ENCODE measurements at regions not wholly inside any gene's neighbourhood (a gene's known extent, or its start where the extent isn't known, plus 50 kb on each side); places are given as distances from the start of the nearest gene placed in this dataset.

- no peak for TF ChIP-seq CTCF (IDR thresholded peaks at IDR 0.05; ENCODE audit: control extremely low read depth, extremely low read depth)
Observed at GRCh38 chr16:6034511-6034910, 936.9 kb upstream of the EEF2KMT start.

GRCh38 chr16:6032438-6032837 is 934.8 kb upstream of the EEF2KMT start:
- Histone ChIP-seq H3K27ac (ENCODE audit: low read depth in 1 of 2, low read length in 1 of 2) (no peak overlapping the region), H3K36me3 (ENCODE audit: control insufficient read depth in 4 of 4, insufficient read depth in 4 of 4, low read length in 4 of 4) (no peaks in the 10 kb centered on the region), H3K4me3 (no peak overlapping the region), H3K9ac (ENCODE audit: insufficient read depth in 1 of 2, low read length in 2 of 2) (no peak overlapping the region), H3K9me3 (ENCODE audit: control insufficient read depth in 4 of 4, insufficient read depth in 3 of 4, low read length in 3 of 4) (peaks cover 0 to 6% (median 0%) of the 10 kb centered on the region in 4 donors), H3K27me3 (ENCODE audit: control insufficient read depth in 3 of 3, insufficient read depth in 3 of 3, low read length in 2 of 3) (peaks cover 0 to under 1% (median 0%) of the 10 kb centered on the region in 3 donors), H3K4me1 (ENCODE audit: control insufficient read depth in 5 of 5, insufficient read depth in 5 of 5, low read length in 5 of 5) (no peaks in the 10 kb centered on the region)
- ATAC-seq (ENCODE audit: insufficient read depth, low FRiP score) (no peak), DNase-seq (no peak)
- 58 to 75% methylated on average over 3 of the region's 3 CpGs for WGBS, 2 donors
- no peak for TF ChIP-seq CTCF (IDR thresholded peaks at IDR 0.05; ENCODE audit: control extremely low read depth, extremely low read depth)

More at GRCh38 chr16:6034511-6034910, 936.9 kb upstream of the EEF2KMT start:
- Histone ChIP-seq H3K9me3 (ENCODE audit: control insufficient read depth in 4 of 4, insufficient read depth in 3 of 4, low read length in 3 of 4) (peaks cover 0 to 6% (median 0%) of the 10 kb centered on the region in 4 donors), H3K4me1 (ENCODE audit: control insufficient read depth in 5 of 5, insufficient read depth in 5 of 5, low read length in 5 of 5) (no peaks in the 10 kb centered on the region), H3K27ac (ENCODE audit: low read depth in 1 of 2, low read length in 1 of 2) (no peak overlapping the region), H3K36me3 (ENCODE audit: control insufficient read depth in 4 of 4, insufficient read depth in 4 of 4, low read length in 4 of 4) (no peaks in the 10 kb centered on the region), H3K27me3 (ENCODE audit: control insufficient read depth in 3 of 3, insufficient read depth in 3 of 3, low read length in 2 of 3) (no peaks in the 10 kb centered on the region), H3K9ac (ENCODE audit: insufficient read depth in 1 of 2, low read length in 2 of 2) (no peak overlapping the region), H3K4me3 (no peak overlapping the region)
- ATAC-seq (ENCODE audit: insufficient read depth, low FRiP score) (no peak), DNase-seq (no peak)
- 88 to 91% methylated on average over 4 of the region's 4 CpGs for whole genome bisulfite sequencing, 2 donors

- DNase-seq (no peak), ATAC-seq (ENCODE audit: insufficient read depth, low FRiP score) (no peak)
- Histone ChIP-seq H3K4me3 (no peak overlapping the region), H3K9me3 (ENCODE audit: control insufficient read depth in 4 of 4, insufficient read depth in 3 of 4, low read length in 3 of 4) (peaks cover 0 to 6% (median 0%) of the 10 kb centered on the region in 4 donors), H3K9ac (ENCODE audit: insufficient read depth in 1 of 2, low read length in 2 of 2) (no peak overlapping the region), H3K27me3 (ENCODE audit: control insufficient read depth in 3 of 3, insufficient read depth in 3 of 3, low read length in 2 of 3) (peaks cover 0 to 5% (median 0%) of the 10 kb centered on the region in 3 donors), H3K27ac (ENCODE audit: low read depth in 1 of 2, low read length in 1 of 2) (no peak overlapping the region), H3K4me1 (ENCODE audit: control insufficient read depth in 5 of 5, insufficient read depth in 5 of 5, low read length in 5 of 5) (no peaks in the 10 kb centered on the region), H3K36me3 (ENCODE audit: control insufficient read depth in 4 of 4, insufficient read depth in 4 of 4, low read length in 4 of 4) (no peaks in the 10 kb centered on the region)
- 50 to 54% methylated on average over 7 of the region's 7 CpGs for WGBS, 2 donors
- TF ChIP-seq CTCF (IDR thresholded peaks at IDR 0.05; ENCODE audit: control extremely low read depth, extremely low read depth), result no peak
Observed at GRCh38 chr16:6031567-6031966, 934.0 kb upstream of the EEF2KMT start.

- Histone ChIP-seq H3K9ac (ENCODE audit: insufficient read depth in 1 of 2, low read length in 2 of 2) (no peak overlapping the region), H3K27ac (ENCODE audit: low read depth in 1 of 2, low read length in 1 of 2) (no peak overlapping the region), H3K4me1 (ENCODE audit: control insufficient read depth in 5 of 5, insufficient read depth in 5 of 5, low read length in 5 of 5) (no peaks in the 10 kb centered on the region), H3K4me3 (no peak overlapping the region), H3K27me3 (ENCODE audit: control insufficient read depth in 3 of 3, insufficient read depth in 3 of 3, low read length in 2 of 3) (peaks cover 0 to 5% (median 0%) of the 10 kb centered on the region in 3 donors), H3K9me3 (ENCODE audit: control insufficient read depth in 4 of 4, insufficient read depth in 3 of 4, low read length in 3 of 4) (peaks cover 0 to 6% (median 0%) of the 10 kb centered on the region in 4 donors), H3K36me3 (ENCODE audit: control insufficient read depth in 4 of 4, insufficient read depth in 4 of 4, low read length in 4 of 4) (no peaks in the 10 kb centered on the region)
- ATAC-seq (ENCODE audit: insufficient read depth, low FRiP score) (no peak), DNase-seq (no peak)
- TF ChIP-seq CTCF (IDR thresholded peaks at IDR 0.05; ENCODE audit: control extremely low read depth, extremely low read depth), result no peak
- WGBS, 2 donors, result 71 to 75% methylated on average over 5 of the region's 5 CpGs
Observed at GRCh38 chr16:6031102-6031501, 933.5 kb upstream of the EEF2KMT start.

Measured in lung (tissue), 11 donors.